NCI-H1092 (cell line): ENCODE measurements at regions not wholly inside any gene's neighbourhood (a gene's known extent, or its start where the extent isn't known, plus 50 kb on each side); places are given as distances from the start of the nearest gene placed in this dataset.
"Not testable (repeated sequence)": the region's sequence is repeated elsewhere in the genome, so short reads cannot be mapped to it uniquely, and the experiment has no call there.

Source experiments
- DNase-seq: peaks from one replicate; lab custom pipeline; 2025; lab: John Stamatoyannopoulos, UW

DNA sequence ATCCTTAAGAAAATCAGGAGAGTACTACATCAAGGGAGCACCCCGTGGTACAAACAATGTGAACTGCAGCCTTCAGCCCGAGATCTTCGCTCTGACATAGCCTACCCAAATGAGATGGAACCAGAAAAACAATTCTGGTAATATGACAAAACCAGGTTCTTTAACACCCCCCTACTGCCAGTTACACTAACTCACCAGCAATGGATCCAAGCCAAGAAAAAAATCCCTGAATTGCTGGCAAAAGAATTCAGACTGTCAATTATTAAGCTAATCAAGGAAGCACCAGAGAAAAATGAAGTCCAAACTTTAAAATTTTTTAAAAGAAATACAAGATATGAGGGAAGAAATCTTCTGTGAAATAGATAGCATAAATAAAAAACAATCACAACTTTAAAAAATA lies 101.7 kb upstream of the KLF8 start:
- no peak for DNase-seq

DNA sequence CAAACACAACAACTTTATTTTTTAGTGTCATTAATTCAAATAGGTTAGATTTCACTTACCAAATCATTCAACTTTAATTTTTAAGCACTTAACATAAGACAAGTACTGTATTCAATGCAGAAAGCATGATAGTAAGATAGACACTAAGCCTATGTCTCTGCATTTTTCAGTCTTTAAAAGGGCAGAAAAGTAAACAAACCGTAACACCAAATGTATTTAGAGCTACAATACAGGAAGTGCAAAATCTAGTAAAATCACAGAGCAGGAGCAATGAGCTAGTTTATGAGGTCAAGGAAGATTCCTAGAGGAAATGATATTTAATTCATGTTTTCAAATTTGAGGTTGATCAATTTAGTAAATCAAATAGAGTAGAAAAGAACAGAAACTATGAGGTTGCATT lies 68.0 kb upstream of the KLF8 start:
- DNase-seq, result not testable (repeated sequence)
